D721Med (cell line): ENCODE measurements at regions not wholly inside any gene's neighbourhood (a gene's known extent, or its start where the extent isn't known, plus 50 kb on each side); places are given as distances from the start of the nearest gene placed in this dataset.

Source experiments
- DNase-seq: peaks from one replicate; pipeline ENCODE4 v3.0.0; 2011; ENCODE audit warnings: low spot score; ENCODE audit not compliant: insufficient read length
- FAIRE-seq: peaks from 2 replicates; lab custom pipeline; 2011; peaks lifted over from hg19 to GRCh38; lab: Jason Lieb, UNC
- TF ChIP-seq, protein P1 (sequence below): IDR thresholded peaks from 2 replicates; pipeline ENCODE4 v1.5.1; 2012; ENCODE audit warnings: mild to moderate bottlenecking, control low read depth; ENCODE audit not compliant: insufficient read depth; ENCODE audit errors: missing control alignments

DNA sequence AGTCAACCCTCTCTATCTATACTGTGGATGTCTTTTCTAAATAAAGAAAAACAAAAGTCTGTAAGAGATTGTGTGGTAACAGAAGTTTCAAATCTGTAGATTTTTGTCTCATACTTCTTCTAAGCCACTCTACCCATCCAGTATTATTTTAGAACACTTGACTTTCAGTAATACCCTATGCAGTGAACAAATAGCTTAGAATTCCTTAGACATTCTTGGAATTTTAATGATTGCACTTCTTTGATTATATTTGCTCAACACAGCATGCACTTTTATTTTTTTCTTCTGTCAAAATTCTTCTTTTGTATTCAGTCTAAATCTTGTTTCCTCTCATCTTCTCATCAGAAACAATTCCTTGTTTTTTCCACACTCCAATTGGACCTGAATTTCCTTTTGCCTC lies 1080.2 kb downstream of the SUCLG1 start:
- DNase-seq, result no peak

DNA sequence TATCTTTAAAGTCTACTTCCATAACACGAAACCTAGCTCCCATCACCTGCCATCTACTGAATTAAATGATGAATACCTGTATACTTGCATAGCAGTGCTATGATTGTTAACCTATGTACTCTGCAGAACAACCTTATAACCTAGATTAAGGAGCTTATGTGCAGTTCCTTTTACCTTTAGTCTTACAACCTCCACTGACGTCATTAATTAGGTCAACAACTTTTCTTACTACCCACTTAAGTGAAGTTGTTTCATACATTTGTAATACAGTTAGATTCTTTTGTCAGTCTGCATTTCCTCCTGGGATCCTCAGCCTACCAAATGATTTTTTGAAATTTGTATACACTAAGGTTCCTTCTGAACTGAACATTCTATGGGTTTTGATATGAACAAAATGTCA lies 1082.3 kb downstream of the SUCLG1 start:
- FAIRE-seq, result no peak
- TF ChIP-seq, protein P1, sequence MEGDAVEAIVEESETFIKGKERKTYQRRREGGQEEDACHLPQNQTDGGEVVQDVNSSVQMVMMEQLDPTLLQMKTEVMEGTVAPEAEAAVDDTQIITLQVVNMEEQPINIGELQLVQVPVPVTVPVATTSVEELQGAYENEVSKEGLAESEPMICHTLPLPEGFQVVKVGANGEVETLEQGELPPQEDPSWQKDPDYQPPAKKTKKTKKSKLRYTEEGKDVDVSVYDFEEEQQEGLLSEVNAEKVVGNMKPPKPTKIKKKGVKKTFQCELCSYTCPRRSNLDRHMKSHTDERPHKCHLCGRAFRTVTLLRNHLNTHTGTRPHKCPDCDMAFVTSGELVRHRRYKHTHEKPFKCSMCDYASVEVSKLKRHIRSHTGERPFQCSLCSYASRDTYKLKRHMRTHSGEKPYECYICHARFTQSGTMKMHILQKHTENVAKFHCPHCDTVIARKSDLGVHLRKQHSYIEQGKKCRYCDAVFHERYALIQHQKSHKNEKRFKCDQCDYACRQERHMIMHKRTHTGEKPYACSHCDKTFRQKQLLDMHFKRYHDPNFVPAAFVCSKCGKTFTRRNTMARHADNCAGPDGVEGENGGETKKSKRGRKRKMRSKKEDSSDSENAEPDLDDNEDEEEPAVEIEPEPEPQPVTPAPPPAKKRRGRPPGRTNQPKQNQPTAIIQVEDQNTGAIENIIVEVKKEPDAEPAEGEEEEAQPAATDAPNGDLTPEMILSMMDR, result no peak
- DNase-seq, result no peak

More for the DNA sequence above, 1080.2 kb downstream of the SUCLG1 start:
- TF ChIP-seq, protein P1, result no peak
- FAIRE-seq, result no peak

DNA sequence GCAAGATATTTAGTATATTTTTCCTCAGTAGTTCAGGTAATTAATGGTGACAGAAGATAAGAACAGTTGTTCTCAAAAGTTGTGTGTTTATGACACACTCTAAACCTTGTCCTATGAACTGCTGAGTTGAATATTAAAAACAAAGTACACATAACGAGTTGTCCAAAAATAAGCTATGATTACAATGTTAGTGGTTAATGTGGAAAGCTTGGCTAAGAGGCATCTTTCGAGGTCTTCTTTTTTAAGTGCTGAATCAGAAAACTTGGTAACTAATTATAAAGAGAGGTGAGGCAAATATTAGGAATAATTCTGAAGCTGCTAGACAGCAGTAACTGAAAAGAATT lies 1088.7 kb downstream of the SUCLG1 start:
- TF ChIP-seq, protein P1, result no peak
- FAIRE-seq (no peak), DNase-seq (no peak)

- FAIRE-seq (no peak), DNase-seq (no peak)
- TF ChIP-seq, protein P1, result no peak
These were observed 1089.3 kb downstream of the SUCLG1 start for GRCh38 chr2:83369601-83370418.

DNA sequence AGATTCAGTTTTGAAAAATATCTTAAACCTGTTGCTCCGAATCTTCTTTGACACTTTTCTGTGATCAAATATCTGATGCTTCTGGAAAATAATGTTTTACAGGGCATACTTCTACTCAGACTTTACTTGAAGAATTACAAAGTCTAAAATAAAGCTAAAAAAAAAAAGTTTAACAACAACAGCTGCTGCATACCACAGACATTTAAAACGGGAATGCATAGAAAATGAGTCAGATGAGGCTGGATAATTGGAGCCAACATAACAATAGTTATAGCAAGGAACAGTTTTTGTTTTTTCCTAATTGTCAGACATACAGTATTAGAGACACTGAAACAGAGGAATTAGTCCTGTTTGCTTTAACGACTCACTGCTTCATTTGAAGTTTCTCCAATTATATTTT lies 1090.2 kb downstream of the SUCLG1 start:
- FAIRE-seq (no peak), DNase-seq (no peak)
- TF ChIP-seq, protein P1, result no peak

DNA sequence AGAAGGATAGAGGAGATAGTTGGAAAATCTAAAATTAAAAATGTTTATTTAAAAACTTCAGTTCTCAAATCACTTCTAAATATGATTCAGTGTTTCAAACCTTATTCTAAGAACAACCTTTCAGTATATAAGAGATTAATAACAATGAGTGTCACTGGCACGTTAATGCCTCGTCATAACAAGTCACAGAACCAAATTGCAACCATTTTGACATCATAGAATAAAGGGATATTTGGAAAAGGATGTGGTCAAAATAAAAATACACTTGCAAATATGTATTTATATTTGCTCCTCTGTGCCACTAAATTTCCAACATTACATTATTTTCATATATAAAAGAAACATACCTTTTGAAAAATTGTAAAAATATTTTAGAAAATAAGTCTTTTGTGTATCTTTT lies 1090.6 kb downstream of the SUCLG1 start:
- FAIRE-seq (no peak), DNase-seq (no peak)
- TF ChIP-seq, protein P1, result no peak

DNA sequence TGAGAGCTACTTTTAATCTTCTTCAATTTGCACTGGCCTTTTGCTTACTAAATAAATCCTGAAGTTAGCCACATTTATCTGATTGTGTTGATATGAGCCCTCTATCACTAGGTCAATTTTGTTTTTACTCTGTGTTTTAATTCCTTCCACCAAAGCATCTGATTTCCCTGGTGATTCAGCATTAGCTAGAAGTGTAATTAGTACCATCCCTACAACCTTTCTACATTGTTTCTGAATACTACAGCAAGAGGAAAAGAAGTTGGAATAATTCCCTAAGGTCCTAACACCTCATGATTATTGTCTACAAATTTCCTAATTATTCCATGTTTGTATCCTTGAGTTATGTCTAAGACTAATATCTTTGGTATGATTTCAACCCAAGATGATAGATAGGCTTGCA lies 1093.6 kb downstream of the SUCLG1 start:
- TF ChIP-seq, protein P1, result no peak
- FAIRE-seq, result no peak
- DNase-seq, result no peak
